ENCODE measurements at regions not wholly inside any gene's neighbourhood (a gene's known extent, or its start where the extent isn't known, plus 50 kb on each side); places are given as distances from the start of the nearest gene placed in this dataset.
"Not testable (repeated sequence)": the region's sequence is repeated elsewhere in the genome, so short reads cannot be mapped to it uniquely, and the experiment has no call there.

GRCh38 chr5:54886866-54887265 lies 98.5 kb downstream of the ESM1 start:
- DNase-seq (ENCODE audit: low spot score) = no peak
- in situ Hi-C loops (cut with HindIII; ENCODE audit: low sequenced_read_pairs) = no loop called here

DNA sequence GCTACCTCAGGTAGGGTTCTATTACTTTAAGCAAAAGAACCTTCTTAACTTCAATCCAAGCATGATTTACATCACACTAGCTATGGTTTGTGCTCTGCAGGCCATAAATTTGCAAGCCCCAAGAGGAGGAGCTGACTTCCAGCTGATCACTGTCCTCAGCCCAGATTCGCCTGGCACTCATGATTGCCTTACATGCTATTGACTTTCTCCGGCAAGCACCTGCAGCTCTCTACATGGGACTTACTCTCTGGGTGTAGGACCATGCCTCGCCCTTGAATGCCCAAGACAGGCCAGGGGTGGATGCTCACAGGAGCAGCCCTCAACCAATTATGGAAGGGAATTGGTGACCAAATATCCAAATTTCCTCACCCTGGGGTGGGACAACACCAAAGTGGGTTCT lies 99.8 kb downstream of the ESM1 start:
- in situ Hi-C loops (cut with HindIII; ENCODE audit: low sequenced_read_pairs) = no loop called here
- DNase-seq (ENCODE audit: low spot score) = no peak

DNA sequence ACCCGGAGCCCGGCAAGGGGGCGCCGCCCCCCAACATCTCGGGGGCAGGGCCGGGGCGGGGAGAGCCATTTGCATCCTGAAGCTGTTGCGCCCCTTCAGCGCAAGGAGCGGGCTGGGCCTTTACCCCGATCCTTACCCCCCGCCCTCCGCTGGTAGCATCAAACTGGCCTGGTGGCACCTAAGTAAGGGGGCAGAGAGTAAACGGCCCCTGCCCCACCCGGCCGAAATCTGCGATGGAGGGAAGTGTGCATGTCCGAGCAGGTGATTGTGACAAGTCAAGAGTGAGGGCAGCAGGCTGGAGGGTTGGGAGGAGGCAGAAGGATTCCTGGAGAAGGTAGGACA lies 101.2 kb downstream of the ESM1 start:
- in situ Hi-C loops (cut with HindIII; ENCODE audit: low sequenced_read_pairs) = no loop called here

GRCh38 chr5:54883374-54884194 lies 101.8 kb downstream of the ESM1 start:
- in situ Hi-C loops (cut with HindIII; ENCODE audit: low sequenced_read_pairs) = no loop called here
- DNase-seq (ENCODE audit: low spot score) = no peak

More for the DNA sequence above, 101.2 kb downstream of the ESM1 start:
- no peak for DNase-seq (ENCODE audit: low spot score)

- in situ Hi-C loops (cut with HindIII; ENCODE audit: low sequenced_read_pairs) = no loop called here
- DNase-seq (ENCODE audit: low spot score) = no peak
These were observed 102.6 kb downstream of the ESM1 start for GRCh38 chr5:54882841-54883240.

DNA sequence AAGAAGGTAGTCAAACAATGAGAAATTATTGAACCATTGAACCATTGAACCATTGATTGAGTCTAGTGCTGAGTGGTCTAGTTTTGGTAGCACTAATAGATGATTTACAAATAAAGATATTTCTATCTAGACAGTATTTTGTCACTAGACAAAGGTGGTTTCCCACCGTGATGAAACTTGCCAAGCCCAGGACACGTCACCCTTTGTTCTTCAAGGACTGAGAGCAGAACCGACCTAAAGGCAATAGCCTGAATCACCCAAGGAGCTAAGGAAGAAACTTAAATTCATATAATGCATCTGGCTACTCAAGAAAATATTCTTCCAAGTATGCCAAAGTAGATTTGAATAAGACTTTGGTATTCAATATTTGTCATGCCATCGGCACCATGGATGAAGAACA lies 103.3 kb downstream of the ESM1 start:
- in situ Hi-C loops (cut with HindIII; ENCODE audit: low sequenced_read_pairs) = no loop called here
- DNase-seq (ENCODE audit: low spot score) = no peak

DNA sequence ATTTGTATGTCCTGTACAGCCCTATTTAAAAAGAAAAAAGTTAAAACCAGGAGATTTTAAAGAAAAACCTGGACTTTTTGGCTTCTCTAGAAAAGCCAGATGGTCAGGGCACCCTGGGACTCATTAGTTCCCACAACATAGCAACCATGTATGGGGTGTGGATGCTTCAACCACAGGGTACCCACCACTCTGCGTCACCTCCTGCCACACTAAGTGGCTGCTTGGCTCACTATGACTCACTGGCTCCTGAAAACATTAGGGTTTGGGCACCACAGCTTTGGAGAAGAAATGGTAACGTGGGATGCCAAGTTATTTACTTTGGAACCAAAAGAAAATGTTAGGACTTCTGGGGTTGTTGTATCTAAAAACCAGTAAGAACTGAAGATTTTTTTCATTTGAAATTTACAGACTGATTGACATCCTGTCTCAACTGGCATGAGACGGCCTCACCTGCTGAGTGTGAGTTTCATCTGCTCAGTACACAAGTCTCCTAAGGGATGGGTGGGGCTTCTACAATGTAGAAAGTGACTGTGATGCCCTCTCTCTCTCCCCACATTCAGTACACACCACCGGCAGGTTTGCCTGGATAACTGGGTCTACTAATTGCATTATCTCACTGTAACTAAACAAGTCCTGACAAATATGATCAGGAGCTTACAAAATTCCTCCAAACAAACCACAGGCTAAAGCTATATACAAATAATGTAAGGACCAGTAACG lies 103.9 kb downstream of the ESM1 start:
- in situ Hi-C loops (cut with HindIII; ENCODE audit: low sequenced_read_pairs) = no loop called here
- DNase-seq (ENCODE audit: low spot score) = no peak

- no peak for DNase-seq (ENCODE audit: low spot score)
- in situ Hi-C loops (cut with HindIII; ENCODE audit: low sequenced_read_pairs) = no loop called here
These were observed 108.4 kb downstream of the ESM1 start for GRCh38 chr5:54876976-54877375.

- DNase-seq (ENCODE audit: low spot score) = no peak
- in situ Hi-C loops (cut with HindIII; ENCODE audit: low sequenced_read_pairs) = no loop called here
These were observed 108.8 kb downstream of the ESM1 start for GRCh38 chr5:54876556-54876955.

DNA sequence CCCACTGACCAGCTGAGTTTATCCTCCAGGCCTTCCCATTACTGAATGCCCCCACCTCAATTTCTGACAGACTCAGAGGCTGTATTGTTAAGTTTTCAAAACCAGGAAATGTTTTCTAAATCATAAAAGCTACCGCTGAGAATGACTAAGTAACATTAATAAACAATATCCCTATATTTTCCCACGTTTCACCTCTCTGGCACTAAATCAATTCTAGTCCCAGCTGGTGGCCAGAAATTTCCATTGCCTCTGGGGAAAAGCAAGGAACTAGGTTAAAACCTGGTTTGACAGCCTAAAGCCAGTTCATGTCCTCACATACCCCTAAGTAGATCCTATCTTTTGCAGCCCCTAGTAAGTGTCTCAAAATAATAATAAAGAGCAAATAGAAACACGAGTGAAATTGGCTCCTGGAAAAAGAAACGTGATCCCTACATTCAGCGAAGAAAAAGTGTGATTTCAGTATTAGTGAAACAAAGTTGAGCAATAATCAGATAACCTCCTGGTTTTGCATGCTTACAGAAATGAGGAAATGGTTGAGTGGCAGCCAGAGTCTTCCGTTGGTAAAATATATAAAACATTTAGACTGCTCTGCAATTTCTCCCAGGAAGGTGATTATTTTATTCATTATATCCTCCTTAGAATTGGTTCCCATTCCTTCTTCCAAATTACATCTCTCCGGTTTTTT lies 110.9 kb downstream of the ESM1 start:
- in situ Hi-C loops (cut with HindIII; ENCODE audit: low sequenced_read_pairs) = no loop called here
- no peak for DNase-seq (ENCODE audit: low spot score)

- no peak for DNase-seq (ENCODE audit: low spot score)
- in situ Hi-C loops (cut with HindIII; ENCODE audit: low sequenced_read_pairs) = no loop called here
These were observed 111.7 kb downstream of the ESM1 start for GRCh38 chr5:54873691-54874090.

DNA sequence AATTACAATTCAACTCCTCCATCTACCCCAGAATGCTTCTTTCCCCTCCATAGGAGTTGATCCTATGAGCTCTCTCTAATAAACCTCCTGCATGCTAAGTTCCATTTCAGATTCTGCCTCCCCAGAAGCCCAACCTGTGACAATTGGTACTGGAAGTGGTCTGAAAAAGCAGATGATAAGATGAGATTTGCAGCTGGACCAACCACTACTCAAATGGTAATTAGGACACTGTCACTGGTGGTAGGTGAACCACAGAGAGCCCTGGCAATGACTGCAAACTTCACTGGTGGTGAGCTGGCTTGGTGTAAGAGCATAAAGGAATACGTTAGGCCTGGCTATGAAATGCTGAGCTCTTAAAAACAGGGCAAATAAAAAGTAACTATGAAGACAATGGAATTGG lies 112.6 kb downstream of the ESM1 start:
- in situ Hi-C loops (cut with HindIII; ENCODE audit: low sequenced_read_pairs) = no loop called here

GRCh38 chr5:54870271-54870670 lies 115.1 kb downstream of the ESM1 start:
- in situ Hi-C loops (cut with HindIII; ENCODE audit: low sequenced_read_pairs) = no loop called here

More for the DNA sequence above, 112.6 kb downstream of the ESM1 start:
- DNase-seq (ENCODE audit: low spot score) = no peak

GRCh38 chr5:54869691-54870090 lies 115.7 kb downstream of the ESM1 start:
- in situ Hi-C loops (cut with HindIII; ENCODE audit: low sequenced_read_pairs) = no loop called here
- DNase-seq (ENCODE audit: low spot score) = no peak

More at GRCh38 chr5:54870271-54870670, 115.1 kb downstream of the ESM1 start:
- no peak for DNase-seq (ENCODE audit: low spot score)

- in situ Hi-C loops (cut with HindIII; ENCODE audit: low sequenced_read_pairs) = no loop called here
- no peak for DNase-seq (ENCODE audit: low spot score)
These were observed 116.6 kb downstream of the ESM1 start for GRCh38 chr5:54868511-54869483.

GRCh38 chr5:54867310-54867944 lies 118.0 kb downstream of the ESM1 start:
- peak; percentile 78 for DNase-seq (ENCODE audit: low spot score)

GRCh38 chr5:54864911-54865515 lies 120.4 kb downstream of the ESM1 start:
- in situ Hi-C loops (cut with HindIII; ENCODE audit: low sequenced_read_pairs); DNase-seq (ENCODE audit: low spot score): not testable (repeated sequence)

More at GRCh38 chr5:54867310-54867944, 118.0 kb downstream of the ESM1 start:
- in situ Hi-C loops (cut with HindIII; ENCODE audit: low sequenced_read_pairs) = no loop called here

GRCh38 chr5:54862036-54862435 lies 123.4 kb downstream of the ESM1 start:
- in situ Hi-C loops (cut with HindIII; ENCODE audit: low sequenced_read_pairs) = no loop called here
- DNase-seq (ENCODE audit: low spot score) = no peak

All from G401 (cell line).